ENCODE measurements at regions not wholly inside any gene's neighbourhood (a gene's known extent, or its start where the extent isn't known, plus 50 kb on each side); places are given as distances from the start of the nearest gene placed in this dataset.

DNA sequence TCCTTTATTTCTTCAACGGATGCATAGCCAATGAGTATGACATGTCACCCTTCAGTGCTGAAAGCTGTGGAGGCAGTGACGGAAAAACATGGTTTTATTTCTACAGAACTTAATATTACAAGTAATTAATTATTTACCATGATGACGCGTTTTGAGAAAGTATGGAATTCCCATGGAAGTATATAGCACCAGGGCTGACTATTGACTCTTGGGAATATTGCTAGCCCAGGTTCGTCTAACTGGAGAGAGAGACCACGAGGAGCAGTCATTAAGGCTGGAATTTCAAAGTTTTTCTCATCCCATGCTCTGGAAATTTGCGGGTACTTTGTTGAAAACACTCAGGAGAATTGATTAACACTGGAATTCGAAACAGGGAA, 155.2 kb upstream of the PRSS16 start:
- Histone ChIP-seq H3K4me3 (replicated peaks; ENCODE audit: insufficient read depth, low read length) (peak overlapping the region; percentile 41), H3K27ac (replicated peaks) (peak overlapping the region; percentile 34; the same call in 1 of the 2 replicates), H3K27me3 (ENCODE audit: insufficient read depth, poor library complexity, severe bottlenecking) (no peaks in the 10 kb centered on the region)
- TF ChIP-seq, protein P1, sequence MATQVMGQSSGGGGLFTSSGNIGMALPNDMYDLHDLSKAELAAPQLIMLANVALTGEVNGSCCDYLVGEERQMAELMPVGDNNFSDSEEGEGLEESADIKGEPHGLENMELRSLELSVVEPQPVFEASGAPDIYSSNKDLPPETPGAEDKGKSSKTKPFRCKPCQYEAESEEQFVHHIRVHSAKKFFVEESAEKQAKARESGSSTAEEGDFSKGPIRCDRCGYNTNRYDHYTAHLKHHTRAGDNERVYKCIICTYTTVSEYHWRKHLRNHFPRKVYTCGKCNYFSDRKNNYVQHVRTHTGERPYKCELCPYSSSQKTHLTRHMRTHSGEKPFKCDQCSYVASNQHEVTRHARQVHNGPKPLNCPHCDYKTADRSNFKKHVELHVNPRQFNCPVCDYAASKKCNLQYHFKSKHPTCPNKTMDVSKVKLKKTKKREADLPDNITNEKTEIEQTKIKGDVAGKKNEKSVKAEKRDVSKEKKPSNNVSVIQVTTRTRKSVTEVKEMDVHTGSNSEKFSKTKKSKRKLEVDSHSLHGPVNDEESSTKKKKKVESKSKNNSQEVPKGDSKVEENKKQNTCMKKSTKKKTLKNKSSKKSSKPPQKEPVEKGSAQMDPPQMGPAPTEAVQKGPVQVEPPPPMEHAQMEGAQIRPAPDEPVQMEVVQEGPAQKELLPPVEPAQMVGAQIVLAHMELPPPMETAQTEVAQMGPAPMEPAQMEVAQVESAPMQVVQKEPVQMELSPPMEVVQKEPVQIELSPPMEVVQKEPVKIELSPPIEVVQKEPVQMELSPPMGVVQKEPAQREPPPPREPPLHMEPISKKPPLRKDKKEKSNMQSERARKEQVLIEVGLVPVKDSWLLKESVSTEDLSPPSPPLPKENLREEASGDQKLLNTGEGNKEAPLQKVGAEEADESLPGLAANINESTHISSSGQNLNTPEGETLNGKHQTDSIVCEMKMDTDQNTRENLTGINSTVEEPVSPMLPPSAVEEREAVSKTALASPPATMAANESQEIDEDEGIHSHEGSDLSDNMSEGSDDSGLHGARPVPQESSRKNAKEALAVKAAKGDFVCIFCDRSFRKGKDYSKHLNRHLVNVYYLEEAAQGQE (IDR thresholded peaks at IDR 0.05; ENCODE audit: insufficient replicate concordance, low read depth), result no peak
- TF ChIP-seq SPI1 (IDR thresholded peaks at IDR 0.05; ENCODE audit: borderline replicate concordance, low read depth) (no peak), GABPA (IDR thresholded peaks at IDR 0.05; ENCODE audit: low read depth) (no peak), POLR2AphosphoS5 (IDR thresholded peaks at IDR 0.05; ENCODE audit: low read depth) (no peak)
- TF ChIP-seq, protein P2, sequence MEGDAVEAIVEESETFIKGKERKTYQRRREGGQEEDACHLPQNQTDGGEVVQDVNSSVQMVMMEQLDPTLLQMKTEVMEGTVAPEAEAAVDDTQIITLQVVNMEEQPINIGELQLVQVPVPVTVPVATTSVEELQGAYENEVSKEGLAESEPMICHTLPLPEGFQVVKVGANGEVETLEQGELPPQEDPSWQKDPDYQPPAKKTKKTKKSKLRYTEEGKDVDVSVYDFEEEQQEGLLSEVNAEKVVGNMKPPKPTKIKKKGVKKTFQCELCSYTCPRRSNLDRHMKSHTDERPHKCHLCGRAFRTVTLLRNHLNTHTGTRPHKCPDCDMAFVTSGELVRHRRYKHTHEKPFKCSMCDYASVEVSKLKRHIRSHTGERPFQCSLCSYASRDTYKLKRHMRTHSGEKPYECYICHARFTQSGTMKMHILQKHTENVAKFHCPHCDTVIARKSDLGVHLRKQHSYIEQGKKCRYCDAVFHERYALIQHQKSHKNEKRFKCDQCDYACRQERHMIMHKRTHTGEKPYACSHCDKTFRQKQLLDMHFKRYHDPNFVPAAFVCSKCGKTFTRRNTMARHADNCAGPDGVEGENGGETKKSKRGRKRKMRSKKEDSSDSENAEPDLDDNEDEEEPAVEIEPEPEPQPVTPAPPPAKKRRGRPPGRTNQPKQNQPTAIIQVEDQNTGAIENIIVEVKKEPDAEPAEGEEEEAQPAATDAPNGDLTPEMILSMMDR (IDR thresholded peaks at IDR 0.05; ENCODE audit: insufficient read depth, low read length), result no peak
- DNase-seq (ENCODE audit: low read depth in 1 of 2, low spot score in 1 of 2), result no peak

DNA sequence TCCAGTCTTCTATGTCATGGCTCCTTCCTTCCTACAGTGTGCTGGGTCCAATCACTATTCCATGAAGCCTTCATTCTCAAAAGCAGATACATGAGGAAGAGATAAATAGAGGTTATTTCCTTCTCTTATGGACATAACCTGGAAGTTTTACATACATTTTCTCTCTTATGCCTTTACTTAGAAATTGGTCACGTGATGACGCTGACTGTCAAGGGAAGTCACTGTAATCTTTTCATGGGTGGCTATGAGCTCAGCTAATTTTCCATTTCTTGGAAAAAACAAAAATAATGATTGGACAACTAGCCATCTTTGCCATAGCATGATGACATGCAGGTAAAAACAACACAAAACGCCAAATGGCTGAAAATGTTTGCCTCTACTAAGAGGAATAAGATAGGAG, 151.6 kb upstream of the PRSS16 start:
- H3K27ac ChIP-seq (replicated peaks), result no peak overlapping the region
- TF ChIP-seq, protein P1 (IDR thresholded peaks at IDR 0.05; ENCODE audit: insufficient replicate concordance, low read depth), result no peak
- TF ChIP-seq GABPA (IDR thresholded peaks at IDR 0.05; ENCODE audit: low read depth) (no peak), SPI1 (IDR thresholded peaks at IDR 0.05; ENCODE audit: borderline replicate concordance, low read depth) (no peak), POLR2AphosphoS5 (IDR thresholded peaks at IDR 0.05; ENCODE audit: low read depth) (no peak)
- TF ChIP-seq, protein P2 (IDR thresholded peaks at IDR 0.05; ENCODE audit: insufficient read depth, low read length), result no peak
- H3K4me3 ChIP-seq (replicated peaks; ENCODE audit: insufficient read depth, low read length), result no peak overlapping the region
- no peak for DNase-seq (ENCODE audit: low read depth in 1 of 2, low spot score in 1 of 2)
- H3K27me3 ChIP-seq (ENCODE audit: insufficient read depth, poor library complexity, severe bottlenecking), result no peaks in the 10 kb centered on the region

DNA sequence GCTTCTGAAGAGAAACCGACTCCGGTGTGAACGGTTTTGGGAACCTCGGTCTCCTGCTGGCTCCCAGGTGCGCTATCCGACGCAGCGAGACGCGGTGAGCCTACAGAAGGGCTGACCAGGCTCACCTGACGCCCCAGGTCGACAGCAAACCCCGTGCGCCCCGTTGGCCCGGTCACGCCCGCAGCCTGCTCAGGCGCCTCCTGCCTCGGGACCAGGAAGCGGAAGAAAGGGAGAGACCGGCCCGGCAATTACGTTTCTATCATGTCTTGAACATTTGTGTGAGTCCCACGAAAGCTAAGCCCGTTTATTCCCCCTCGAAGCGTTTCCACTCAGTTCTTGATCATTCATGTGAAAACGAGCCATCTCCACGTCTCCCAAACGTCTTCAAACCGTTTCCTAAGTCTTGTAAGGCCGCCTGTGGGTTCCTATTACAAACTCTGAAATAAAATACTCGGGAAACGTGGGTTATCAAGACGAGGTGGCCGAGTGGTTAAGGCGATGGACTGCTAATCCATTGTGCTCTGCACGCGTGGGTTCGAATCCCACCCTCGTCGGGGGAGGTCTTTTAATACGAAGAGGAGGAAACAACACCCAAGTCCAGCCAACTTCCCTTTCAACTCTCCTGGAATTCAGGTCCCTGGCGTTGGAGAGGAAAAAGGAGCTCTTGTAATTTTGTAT, 150.5 kb upstream of the PRSS16 start:
- TF ChIP-seq, protein P2 (IDR thresholded peaks at IDR 0.05; ENCODE audit: insufficient read depth, low read length), result no peak
- TF ChIP-seq, protein P1 (IDR thresholded peaks at IDR 0.05; ENCODE audit: insufficient replicate concordance, low read depth), result no peak
- no peak overlapping the region for H3K27ac ChIP-seq (replicated peaks)

More for the DNA sequence above, 150.5 kb upstream of the PRSS16 start:
- peak in 1 of 2 experiments; percentile 6 for DNase-seq (ENCODE audit: low read depth in 1 of 2, low spot score in 1 of 2)
- no peak overlapping the region for H3K4me3 ChIP-seq (replicated peaks; ENCODE audit: insufficient read depth, low read length)
- H3K27me3 ChIP-seq (ENCODE audit: insufficient read depth, poor library complexity, severe bottlenecking), result no peaks in the 10 kb centered on the region

Data from HL-60 (cell line).